GM19395 (cell line): ENCODE measurements at regions not wholly inside any gene's neighbourhood (a gene's known extent, or its start where the extent isn't known, plus 50 kb on each side); places are given as distances from the start of the nearest gene placed in this dataset.
"Not testable (repeated sequence)": the region's sequence is repeated elsewhere in the genome, so short reads cannot be mapped to it uniquely, and the experiment has no call there.

Experiments
- ATAC-seq: cut with Tn5 transposase; IDR thresholded peaks from one replicate; pipeline ENCODE4 v1.9.1; 2021; ENCODE audit warnings: mild to moderate bottlenecking, moderate library complexity; ENCODE audit not compliant: unreplicated experiment

- ATAC-seq: no peak
Observed at GRCh38 chr3:18194431-18194830, 230.7 kb downstream of the SATB1 start.

DNA sequence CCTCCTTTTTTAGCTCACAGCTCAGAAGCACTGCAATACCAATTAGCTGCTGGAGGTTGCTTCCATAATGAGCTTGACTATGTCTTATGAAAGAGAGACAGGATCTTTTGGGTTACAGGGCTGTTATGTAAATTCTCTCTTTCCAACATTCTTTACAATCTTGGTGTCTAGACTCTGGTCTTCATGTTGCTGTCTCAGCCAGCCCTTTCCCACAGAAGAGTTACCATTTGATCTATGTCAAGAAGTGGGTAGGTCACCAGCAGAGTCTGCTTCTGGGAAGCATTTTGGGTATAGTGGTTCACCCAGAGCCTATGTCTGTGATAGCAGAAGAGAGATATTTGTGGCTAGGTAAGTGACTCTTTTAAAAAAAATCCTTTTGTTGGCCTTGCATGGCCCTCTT lies 234.5 kb downstream of the SATB1 start:
- ATAC-seq: no peak

DNA sequence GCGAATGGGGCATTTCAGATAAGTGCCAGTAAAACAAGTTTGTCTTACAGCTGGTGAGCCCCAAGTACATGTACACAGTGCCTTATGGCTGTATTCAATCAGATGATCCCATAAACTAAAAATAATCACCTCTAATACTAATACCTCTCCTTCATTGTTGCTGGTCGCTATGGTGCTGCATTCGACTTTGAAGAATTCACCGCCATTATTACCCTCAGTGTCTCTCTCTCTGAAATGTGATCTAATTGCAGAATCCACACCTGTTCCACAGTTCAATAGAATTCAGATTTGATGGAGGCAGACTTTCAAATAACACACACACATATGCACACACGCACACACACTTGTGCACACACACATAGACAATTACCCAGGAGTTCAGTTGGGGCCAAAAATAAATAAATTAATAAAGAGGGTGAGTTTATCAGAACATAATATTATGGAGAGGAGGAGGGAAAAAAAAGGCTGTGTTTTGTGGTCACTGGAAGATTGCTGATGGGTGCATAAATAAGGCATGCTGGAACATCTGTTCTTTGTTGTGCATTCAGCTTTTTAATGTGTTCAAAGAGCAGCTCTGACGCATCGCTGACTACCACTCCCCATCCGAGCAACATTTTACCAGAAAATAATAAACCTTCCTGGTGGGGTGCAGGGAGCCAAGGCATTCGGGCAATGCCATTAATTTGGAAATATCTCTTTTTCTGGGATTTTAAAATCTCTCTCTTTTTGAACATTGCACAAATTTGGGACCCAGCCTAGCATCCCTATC lies 235.7 kb downstream of the SATB1 start:
- no peak for ATAC-seq

DNA sequence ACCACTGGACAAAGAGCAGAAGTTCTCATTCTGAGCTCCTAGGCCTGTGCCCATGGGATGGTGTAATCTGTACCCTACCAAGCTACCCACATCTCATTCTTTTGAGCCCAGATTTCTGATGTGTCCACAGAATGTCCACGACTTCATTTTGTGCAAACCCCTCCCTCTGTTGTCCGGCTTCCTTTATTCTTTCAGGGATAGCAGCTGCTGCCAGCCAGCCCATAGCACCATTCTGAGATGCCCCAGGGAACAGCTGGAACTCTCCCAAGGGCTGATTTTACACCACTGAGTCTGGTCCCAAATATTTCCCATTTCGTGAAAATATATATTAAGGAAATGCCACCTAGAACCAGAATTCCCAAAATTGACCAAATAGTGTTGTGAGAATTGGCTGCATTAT lies 236.6 kb downstream of the SATB1 start:
- no peak for ATAC-seq

- ATAC-seq: no peak
Observed at GRCh38 chr3:18185624-18186023, 239.5 kb downstream of the SATB1 start.

DNA sequence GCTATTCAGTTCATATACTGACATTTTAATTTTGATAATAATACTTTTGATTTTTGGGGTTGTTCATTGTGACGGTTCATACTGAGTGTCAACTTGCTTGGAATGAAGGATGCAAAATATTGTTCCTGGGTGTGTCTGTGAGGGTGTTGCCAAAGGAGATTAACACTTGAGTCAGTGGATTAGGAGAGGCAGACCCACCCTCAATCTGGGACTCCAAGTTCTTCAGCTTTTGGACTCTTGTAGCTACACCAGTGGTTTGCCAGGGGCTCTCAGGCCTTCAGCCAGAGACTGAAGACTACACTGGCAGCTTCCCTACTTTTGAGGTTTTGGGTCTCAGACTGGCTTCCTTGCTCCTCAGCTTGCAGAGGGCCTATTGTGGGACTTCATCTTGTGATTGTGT lies 242.2 kb downstream of the SATB1 start:
- ATAC-seq: not testable (repeated sequence)

- ATAC-seq: no peak
Observed at GRCh38 chr3:18179521-18179920, 245.6 kb downstream of the SATB1 start.

DNA sequence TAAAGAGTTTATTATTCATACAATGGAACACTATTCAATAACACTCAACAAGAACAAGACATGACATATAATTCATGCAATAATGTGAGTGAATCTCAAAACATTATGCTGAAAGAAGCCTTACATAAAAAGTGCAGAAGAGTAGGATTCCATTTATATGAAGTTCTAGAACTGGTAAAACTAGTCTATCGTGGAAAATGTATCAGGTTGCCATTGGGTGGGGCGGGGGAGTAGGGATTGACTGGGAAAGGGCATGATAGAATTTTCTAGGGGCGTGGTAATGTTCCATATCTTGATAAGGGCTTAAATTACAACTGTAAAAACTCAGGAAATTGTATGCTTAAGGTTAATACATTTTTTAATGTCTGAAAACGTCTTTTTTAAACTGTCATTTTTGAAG lies 247.9 kb downstream of the SATB1 start:
- ATAC-seq: no peak

GRCh38 chr3:18173891-18174290 lies 251.2 kb downstream of the SATB1 start:
- not testable (repeated sequence) for ATAC-seq

GRCh38 chr3:18159681-18160080 lies 265.5 kb downstream of the SATB1 start:
- no peak for ATAC-seq

- ATAC-seq: no peak
Observed at GRCh38 chr3:18153571-18154173, 271.5 kb downstream of the SATB1 start.

- no peak for ATAC-seq
Observed at GRCh38 chr3:18151199-18151598, 273.9 kb downstream of the SATB1 start.

GRCh38 chr3:18149935-18150334 lies 275.2 kb downstream of the SATB1 start:
- ATAC-seq: no peak

GRCh38 chr3:18149386-18149785 lies 275.8 kb downstream of the SATB1 start:
- ATAC-seq: no peak

DNA sequence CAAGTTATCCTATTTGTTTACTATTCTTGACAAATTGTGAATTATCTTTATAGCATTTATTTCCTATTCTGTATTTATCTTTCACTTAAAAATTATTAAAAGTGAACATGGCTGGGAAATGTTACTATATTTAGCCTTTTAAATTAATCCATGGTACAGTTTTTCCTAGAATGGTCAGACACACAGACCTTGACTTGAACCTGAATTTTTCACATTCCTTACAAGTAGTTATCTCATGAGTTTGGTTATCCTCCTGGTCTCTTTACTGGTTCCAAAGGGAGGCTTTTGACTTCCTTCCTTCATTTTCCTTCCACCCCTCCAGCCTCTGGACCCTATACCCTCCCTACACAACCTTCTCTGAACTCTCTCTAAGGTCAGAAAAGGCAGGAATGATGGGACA lies 280.6 kb downstream of the SATB1 start:
- no peak for ATAC-seq

DNA sequence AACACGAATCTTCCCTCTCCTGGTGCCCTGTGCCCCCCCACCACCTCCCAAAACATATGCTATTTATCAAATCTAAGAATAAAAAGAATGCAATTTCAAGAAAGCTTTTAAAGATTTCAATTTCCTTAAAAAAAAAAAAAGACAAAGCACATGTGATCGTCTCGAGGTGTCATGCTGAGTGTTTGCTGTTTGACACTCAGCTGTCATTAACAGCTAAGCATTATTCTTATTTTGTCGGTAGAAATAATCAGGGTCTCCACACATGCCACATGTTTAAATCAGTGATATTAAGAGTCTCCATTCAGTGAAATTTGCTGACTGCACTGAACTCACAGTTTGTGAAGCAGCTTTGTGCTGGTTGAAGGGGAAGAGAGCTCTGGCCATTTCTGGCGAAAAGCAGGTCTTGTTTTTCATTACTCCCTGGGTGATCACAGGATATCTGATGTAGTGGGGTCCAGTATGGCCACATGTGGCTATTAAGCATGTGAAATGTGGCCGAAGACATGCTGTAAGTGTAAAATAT lies 281.8 kb downstream of the SATB1 start:
- no peak for ATAC-seq

DNA sequence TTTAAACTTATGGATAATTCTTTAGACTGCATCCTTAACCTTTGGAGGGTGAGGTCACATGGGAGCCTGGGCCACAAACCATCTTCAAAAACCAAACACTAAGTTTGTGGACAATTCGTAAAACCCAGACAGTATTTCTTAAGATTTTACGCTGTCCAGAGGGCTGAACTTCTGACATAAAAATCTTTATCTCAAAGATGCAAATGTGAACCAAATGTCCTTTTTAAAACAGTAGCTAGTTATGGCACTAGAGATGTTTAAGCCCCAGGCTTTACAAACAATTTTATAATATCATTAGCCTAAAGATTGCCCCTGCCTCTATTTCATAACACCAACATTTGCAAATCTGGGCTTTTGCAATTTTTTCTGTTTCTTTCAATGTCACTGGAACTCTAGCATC lies 287.2 kb downstream of the SATB1 start:
- ATAC-seq: no peak

DNA sequence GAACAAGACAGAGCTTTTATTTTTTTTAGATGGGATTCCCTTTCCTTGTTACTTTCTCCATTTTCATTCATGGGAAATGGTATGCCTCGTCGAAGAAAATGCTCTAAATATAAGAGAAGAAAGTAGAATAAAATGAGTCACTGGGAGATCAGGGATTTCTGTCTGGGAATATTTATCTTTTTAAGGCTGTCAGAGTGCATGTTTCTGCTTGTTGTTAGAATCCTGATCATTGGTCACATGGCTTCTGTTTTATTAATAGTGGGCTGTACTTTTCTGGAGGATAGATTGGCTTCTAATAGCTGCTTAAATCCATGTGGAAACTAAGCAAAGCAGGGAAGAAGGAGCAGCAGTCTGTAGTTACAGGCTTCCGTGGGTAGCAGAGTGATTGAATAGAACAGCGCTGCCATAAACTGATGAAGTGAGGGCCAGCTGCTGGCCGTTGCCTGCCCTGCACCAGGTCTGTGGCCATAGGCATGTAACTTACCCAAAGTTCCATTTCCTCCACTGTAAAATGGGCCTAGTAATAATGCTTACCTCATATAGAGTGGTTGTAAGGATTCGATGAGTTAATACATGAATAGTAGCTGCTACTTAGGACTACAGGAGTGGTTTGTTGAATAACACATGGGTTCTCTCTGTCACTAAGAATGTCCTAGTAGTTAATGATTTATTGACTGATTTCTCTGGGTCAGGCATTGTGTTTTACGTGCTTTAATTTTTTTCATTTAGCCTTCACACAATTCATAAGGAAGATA lies 289.9 kb downstream of the SATB1 start:
- no peak for ATAC-seq

DNA sequence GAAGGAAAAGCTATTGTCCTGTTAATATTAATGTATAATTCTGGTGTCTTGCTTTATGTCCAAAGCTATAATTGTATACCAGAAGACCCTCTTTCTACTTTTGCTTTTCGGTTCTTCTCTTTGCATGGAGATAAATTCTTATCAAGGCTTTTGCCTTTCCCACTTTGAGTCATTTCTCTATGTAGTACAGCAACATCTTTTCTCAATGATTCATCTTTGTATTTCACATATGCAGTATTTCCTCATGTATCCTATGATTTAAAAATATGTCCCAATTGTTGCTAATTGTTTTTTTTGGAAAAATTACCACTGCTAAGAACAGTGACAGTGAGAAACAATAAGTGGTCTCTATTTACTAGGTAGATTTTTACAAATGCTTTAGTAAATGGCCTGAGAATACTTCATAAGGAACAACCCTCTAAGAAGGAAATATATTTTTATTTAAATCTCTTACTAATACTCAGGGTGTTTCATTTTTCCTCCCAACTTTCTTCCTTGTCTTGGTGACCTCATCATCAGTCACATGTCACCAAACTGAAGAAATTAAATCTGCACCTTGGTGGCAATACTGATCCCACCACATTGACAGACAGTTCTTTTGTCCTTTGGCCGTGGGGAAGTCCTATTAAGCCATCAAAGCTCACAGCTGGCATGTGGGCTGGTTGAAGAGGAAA lies 290.6 kb downstream of the SATB1 start:
- no peak for ATAC-seq

GRCh38 chr3:18132991-18133390 lies 292.1 kb downstream of the SATB1 start:
- ATAC-seq: no peak
